Right forelimb (tissue), 1 donor: ENCODE measurements at regions not wholly inside any gene's neighbourhood (a gene's known extent, or its start where the extent isn't known, plus 50 kb on each side); places are given as distances from the start of the nearest gene placed in this dataset.
"Not testable (repeated sequence)": the region's sequence is repeated elsewhere in the genome, so short reads cannot be mapped to it uniquely, and the experiment has no call there.

ENCODE experiments used
- DNase-seq: peaks from one replicate; pipeline ENCODE4 v3.0.0-alpha.2; 2018

DNA sequence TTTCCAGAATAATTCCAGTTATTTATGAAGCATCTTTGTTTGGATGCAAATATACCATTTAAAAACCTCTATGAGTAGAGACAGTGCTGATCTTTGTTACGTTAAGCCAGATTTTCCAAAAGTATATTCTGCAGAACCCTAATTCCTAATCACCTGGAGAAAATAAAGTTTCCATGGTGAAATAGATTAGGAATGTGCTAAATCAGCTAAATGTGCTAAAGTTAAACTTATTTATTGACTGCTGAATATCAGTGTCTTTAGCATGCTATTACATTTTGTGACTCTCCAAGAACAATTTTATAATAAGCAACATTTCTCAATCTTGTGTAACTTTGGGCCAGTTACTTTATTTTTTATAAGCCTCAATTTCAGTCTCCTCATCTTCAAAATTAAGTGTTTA, 196.3 kb upstream of the NFIA start:
- no peak for DNase-seq

DNA sequence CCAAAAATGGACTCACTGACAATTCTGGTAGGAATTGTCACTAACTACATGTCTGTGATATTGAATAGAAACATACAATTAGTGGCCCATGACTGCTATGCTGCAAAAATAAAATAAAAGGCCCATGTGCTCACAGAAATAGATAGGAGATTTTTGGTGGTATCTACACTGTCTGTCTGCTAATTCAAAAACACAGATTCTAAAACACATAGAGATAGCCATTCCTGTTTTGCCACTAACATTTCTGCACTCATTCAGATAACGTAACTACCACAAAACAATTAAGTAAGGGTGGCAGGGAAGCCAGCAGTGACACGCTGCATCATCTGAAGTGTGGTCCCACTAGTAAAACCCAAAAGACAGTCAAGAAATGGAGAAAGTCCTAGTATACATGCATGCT, 202.2 kb upstream of the NFIA start:
- no peak for DNase-seq

DNA sequence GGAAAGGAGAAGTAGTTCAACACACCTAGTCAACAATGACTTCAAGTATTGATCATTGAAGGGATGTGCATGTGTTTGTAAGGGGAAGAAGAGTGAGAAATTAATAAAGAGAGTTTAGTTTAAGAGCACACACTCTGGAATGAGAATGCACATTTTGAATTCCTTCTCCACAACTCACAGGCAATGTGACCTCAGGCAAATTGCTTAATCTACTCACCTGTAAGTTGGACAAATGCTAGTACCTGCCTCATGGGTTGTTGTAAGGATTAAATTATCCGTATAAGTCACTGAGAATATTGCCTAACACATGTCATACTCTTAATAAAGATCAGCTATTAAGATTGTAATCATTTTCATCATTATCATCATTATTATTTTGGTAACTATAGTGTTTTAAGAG, 204.0 kb upstream of the NFIA start:
- DNase-seq, result no peak

DNA sequence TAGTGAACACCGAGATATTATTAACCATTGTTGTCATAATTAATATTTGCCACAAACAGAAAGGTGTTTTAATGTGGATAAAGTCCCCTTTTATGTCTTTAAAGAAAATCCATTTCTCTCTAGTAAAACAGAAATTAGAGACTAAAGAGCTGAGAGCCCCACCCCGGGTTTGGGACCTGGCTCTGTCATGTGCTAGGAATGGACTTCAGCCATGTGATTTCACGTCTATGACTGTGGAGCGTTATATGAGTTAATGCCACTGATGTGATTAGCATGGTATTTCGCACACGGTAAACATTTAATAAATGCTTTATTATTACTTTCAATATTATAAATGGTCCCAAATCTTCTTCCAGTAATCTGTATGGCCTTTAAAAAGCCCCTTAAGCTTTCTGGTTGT, 205.0 kb upstream of the NFIA start:
- DNase-seq, result no peak

DNA sequence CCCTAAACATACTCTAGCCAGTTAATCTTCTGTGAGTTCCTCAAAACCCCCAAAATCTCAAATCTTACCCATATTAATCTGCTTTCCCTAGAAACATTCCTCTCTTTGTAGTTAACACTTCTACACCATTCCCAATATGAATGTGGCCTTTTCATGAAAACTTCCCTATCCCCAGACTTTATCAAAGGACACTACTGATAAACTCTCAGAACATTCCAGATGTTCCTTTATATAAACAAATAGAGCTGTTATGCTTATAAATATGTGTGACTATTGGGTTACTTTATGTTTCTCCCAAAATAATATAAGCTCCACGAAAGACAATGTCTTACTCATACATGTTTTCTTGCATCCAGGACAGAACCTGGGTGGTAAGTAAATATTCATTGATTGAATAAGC, 205.4 kb upstream of the NFIA start:
- no peak for DNase-seq

DNA sequence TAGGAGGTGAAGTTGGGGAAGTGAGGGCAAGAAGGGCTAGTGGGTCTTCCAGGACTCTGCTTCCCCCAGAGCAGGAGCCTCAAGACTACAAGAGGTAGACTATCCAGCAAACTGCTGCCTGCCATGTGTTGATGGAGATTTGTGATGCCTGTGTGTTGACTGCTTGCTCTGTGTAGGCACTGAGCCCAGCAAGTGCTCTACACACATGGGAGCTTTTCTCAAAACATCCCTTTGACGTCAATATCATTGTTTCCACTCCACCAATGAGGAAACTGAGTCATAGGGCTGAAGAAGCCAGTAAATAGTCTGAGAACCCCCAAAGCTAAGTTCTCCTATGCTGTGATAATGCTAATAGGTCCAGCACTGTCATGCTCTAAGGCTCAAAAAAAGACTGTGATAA, 207.2 kb upstream of the NFIA start:
- DNase-seq, result no peak

DNA sequence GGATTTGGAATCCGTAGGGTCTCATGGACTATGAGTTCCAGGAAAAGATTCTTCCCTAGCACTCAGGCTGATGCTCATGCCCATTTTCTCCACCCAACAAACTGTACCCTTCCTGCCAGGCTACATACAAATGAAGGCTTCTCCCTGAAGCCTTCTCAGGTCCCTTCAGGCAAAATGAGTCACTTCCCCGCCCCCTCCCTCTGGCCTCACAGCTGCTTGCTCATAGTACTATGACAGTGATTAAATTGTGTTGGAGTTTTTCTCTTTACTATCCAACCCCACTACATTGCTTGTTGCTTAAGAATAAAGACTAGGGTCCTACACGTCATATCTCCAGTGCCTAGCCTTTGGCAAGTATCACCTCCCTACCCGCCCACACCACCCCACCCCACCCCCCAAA, 207.6 kb upstream of the NFIA start:
- no peak for DNase-seq

DNA sequence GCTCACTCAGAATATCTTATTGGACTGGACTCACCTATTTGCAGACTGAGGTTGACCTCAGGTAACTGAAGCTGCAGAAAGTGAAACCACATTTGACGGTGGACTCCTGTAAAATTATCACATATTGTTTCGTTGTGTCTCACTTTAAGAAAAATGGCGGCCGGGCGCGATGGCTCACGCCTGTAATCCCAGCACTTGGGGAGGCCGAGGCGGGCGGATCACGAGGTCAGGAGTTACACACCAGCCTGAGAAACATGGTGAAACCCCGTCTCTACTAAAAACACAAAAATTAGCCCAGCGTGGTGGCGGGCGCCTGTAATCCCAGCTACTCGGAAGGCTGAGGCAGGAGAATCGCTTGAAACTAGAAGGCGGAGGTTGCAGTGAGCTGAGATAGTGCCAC, 209.0 kb upstream of the NFIA start:
- DNase-seq, result not testable (repeated sequence)

DNA sequence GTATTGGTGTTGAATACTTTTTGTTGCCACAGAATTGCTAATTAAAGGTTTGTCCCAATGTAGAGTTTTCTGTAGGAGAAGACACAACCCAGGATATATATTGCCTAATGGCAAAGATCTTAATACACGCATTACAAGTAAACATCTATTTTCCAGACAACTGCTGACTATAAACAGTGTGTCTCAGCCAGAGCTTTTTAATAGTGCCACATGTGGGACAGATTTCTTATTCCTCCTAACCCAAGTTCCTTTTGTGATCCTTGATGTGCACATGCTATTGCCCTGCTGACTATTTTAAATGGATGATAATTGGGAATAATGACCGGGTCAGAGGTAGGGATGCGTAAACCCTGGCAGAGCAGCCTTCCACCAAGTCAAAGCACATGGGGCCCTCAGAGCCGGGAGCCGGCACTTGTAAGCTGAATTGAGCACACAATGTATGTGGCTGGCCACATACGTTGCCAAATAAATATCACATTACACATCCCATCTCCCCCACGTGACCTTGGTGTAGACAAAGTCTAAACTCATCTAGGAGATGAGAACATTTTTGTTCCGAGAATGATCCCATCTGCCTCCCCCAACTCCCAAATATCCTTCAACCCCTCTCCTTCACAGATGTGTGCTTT, 209.8 kb upstream of the NFIA start:
- DNase-seq, result no peak

DNA sequence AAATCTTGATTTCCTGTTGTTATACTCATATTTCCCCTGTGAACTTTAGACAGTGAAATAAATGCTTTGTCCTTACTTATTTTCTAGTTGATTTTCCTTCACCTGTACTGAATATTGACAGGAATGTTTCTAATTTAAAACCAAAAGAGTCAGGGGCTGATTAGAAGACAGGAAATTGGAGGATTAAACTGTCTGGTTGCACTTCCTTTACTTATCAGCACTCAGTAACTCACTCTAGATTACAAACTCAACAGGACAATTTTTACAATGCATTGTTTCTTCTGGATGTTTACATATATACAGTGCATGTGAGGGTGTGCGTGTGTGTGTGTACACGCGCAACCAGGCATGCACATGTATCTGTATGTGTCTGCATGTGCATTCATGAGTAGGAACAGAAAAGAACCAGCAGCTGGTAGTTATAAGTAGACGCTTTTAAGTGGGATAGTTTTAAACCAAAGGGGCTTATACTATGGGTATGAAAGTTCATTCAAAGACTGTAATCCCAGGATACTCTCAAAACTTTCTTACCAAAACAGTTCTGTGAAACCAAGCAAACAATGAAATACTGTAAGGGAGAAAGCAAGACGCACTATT, 212.0 kb upstream of the NFIA start:
- DNase-seq, result no peak

DNA sequence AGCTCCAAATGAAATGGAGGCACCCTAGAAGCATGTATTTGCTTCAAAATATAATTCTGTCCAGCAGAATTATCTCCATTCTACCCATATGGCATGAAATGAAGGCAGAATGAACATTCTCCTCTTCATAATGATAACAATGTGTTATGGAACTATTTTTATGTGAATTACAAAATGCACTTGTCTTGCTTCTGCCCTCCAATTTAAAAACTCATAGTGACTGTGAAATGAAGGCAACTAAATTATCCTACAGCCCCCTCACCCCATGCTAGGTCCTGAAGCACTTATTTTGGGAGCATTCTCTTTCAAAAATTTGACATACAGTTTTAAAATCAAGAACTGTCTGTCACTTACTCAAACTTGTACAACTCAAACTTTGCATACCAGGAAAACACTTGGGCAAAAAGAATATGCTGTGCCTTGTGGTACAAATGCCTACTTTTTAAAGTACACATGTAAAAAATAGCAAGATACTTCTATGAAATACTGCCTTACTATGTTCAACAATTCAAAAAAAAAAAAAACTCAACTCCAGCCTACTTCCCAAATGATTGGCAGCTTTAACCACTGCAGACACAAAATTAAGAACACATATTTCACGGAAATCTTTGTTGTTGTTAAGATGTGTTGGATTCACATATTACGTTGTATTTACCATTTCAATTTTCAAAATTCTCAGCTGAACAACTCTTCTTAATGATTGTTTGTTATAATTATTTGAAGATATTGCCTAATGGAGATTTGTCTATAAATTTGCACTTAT, 213.3 kb upstream of the NFIA start:
- DNase-seq, result no peak

DNA sequence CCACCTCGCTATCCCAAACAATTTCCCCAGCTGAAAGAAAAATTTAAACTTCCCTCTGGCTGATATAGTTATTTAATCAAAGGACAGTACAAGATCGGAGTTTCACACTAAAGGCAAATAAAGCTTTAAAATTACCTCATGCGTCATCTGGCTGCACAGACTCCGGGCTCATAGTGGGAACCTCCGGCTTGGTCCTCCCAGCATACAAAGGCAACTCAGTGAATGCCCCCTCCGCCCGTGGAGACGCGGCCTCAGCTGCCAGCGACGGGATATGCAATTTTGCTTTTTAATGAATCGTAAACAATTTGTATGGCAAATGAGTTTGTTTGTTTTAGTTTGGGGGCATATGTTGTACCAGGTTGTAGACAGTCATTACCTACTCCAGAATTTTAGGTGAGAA, 214.6 kb upstream of the NFIA start:
- no peak for DNase-seq

DNA sequence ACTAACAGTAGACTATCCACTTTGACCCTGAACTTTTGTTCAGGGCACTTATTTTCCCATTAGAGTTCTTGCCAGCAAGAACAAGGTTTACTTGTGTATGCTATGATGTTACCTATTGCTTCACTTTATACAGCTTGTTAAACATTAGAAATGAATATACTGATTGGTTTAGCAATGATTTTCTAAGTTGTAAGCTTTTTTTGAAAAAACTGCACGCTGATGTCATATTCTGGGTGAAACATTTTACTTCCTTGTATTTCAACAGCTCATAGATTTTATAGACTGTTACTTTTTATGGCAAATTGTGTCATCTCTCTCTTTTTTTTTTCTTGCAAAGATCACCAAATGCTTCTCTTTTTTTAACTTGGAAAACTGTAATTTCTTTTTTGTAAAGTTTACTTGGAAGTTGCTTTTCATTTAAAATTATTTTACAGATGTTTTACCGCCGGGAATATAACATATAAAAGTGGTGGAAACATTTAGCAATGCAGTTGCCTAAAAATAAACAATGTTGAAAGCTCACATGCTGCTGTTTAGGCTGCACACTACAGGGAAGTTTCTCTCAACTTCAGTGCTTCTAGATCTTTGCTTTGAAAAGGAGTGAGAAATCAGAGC, 215.3 kb upstream of the NFIA start:
- DNase-seq, result no peak

DNA sequence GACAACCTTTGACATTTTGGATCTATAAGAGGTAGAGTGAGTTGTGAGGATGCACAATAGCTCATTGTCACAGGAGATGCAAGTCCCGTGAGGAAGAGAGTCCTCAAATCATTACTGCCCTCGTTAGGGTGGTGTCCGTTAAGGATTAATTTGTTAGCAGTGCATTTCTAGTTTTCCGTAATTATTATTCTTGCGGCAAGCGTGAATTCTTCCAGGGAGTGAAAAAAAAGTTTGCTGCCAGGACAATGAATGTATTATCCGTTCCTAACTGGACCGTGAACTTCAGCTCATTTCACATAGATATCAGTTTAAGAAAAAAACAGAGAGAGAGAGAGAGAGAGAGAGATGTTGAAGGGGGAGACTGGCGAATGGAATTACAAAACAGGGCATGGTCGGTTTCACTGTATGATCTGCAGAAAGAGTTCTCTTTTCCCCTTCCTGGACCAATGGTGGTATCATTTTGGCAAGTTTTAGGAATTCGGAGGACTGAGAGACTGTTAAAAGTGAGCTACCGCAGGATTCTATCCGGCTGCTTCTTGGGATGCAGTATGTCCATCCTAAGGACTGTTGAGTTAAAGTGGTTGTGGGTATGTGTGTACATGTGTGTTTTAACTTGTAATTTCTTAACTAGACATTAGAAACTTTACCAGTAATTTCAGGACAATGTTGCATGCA, 216.0 kb upstream of the NFIA start:
- no peak for DNase-seq

DNA sequence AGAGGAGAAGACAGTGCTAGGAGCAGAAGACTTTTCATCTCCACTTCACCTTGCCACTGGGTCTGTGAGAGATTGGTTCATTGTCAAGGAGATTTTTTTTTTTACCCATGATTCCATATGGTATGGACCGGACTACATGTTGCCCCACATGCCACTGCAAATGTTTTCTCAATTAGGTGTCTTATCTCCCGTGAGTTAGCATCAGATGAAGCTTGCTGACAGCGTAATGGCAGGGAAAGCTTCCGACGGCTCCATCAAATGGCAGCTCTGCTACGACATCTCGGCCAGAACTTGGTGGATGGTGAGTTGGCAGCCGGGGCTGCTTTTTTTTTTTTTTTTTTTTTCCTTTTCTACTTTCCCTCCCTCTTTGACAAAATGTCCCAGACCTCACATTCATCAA, 217.2 kb upstream of the NFIA start:
- no peak for DNase-seq

DNA sequence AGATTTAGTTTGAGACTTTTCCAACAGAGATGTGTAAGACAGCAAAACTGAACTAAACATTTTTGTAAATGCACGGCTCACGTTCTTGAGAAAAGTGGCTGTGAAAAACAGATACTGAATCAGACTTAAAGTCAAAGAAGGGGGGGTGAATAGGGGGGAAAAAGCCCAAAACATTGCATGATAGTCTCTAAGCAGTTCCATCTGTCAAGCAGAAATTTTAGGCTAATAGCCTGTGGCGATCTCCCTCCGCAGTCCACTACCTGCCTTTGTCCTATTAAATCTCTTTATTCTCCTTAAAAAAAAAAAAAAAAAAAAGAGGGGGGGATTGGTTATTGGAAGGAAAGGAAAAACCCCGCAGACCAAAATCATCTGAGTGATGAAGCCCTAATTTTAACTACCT, 217.6 kb upstream of the NFIA start:
- DNase-seq, result no peak

DNA sequence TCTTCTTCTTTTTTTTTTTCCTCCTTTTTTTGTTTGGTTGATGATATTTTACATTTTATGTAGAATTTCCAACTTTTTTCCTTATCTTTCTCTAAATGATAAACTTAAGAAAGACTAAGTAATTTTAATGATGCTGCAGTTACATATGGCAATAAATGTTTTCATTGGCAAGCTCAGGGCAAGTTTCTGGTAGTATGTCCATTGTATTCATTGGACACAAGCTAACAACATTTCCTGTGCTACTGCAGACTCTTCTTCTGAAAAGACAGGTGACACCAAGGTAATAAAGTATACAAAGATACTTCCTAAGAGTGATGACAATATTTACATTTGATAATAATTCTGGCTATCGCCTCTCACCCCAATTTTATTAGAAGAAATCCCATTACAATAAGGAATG, 219.2 kb upstream of the NFIA start:
- no peak for DNase-seq

DNA sequence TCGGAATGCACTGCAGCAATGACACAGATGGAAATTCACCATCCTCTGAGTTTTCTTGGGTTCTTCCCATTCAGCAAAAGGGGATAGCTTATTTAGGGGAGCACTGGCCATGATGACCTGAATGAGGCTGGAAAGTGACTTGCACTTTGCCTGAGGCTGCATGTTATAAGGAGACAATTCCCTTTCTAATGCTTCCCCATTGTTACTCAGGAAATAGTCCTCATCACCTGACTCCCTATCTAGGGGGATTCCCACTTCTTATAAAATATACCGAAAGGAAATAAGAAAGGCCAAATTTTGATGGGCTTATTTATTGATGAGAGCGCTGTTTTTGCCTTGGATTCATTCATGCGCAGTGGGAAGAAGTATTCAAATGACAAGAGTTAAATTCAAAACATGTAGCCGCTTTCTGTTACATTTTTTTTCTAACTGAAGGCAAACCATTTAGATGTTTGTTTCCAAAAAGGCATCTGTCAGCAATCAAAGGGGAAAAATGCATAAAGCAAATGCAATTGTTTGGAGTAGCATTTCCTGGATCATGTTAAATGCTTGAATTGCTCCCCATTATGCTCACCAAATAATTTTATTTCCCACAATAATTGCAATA, 220.3 kb upstream of the NFIA start:
- DNase-seq, result no peak

DNA sequence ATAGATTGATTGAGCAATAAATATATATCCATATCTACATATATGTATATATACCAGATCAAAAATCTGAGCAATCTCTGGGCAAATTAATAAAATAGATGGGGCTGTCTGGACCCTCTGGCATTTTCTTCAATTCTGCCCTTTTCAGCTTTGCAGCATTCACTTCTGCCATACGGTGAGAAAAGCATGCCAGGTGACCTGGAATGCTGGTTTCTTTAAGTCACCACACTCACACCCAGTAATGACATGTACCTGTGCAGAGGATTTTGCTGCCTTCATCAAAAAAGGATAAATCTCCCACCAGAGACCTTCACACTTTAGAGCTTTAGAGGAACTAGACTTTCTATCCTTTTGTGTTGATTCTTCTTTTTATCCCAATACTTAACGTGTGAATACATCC, 223.2 kb upstream of the NFIA start:
- DNase-seq, result no peak

DNA sequence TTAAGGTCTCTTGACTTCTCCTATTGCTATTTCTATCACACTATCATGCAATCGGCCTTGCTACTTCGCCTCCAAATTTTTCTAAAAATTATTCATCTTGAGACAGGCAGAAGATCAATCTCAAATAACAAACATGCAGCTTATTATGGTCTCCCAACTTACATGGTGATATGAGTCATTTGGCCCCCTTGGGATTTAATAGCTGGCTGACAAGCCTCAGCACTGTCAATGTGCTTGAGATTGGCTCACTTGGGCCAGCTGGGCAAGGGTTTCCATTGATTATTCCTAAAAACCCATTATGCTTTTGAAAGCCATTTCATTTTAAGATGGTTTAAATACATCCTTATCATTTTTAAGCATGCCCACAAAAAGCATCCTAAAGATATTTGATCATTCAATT, 224.5 kb upstream of the NFIA start:
- DNase-seq, result no peak

DNA sequence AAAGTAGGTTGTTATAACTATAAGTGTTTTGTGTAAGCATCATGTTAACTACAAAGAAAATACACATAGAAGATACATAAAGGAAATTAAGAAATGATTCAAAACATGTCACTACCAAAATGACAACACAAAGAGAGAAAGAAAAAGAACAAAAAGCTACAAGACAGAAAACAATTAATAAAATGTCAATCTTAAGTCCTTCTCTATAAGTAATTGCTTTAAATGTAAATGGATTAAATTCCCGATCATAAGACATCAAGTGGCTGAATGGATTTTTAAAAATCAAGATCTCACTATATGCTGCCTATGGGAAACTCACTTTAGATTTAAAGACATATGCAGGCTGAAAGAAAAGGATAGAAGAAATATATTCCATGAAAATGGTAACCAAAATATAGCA, 232.3 kb upstream of the NFIA start:
- DNase-seq, result no peak

DNA sequence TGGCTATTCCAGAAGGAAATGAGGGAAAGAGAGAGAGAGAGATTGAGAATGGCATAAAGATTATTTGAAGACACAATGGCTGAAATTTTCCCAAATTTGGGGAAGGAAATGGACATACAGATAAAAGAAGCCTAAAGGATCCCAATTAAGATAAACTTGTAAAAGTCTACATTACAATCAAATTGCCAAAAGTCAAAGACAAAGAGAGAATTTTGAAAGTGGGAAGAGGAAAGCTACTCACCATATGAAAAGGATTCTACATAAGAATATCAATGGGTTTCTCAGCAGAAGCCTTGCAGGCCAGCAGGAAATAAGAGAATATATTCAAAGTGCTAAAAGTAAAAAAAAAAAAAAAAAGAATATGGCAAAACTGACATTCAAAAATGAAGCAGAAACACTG, 233.0 kb upstream of the NFIA start:
- no peak for DNase-seq

DNA sequence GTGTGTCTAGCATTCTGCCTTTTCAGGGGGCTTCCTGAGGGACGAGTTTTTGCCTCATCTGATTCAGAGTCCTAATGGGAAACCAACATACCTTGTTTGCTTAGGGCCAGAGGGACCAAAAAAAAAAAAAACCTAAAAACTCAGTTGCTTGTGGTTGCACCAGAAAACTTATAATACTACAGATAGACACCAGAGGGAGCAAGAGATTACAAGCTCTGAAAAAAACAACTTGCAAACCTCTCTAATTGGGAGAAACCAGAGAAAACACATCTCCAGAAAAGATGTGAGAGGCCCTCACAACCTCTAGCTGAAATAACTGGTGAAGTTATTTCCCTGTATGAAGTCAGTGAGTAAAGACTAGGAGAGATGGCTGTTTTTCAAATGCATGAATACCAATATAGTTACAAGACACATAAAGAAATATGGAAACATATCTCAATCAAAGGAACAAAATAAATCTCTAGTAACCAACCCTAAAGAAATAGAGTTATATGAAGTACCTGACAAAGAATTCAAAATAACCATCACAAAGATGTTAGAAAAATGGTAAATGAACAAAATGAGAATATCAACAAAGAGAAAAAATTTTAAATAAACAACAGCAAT, 233.7 kb upstream of the NFIA start:
- no peak for DNase-seq
